Astrocyte of the hippocampus (primary cell): ENCODE measurements at regions not wholly inside any gene's neighbourhood (a gene's known extent, or its start where the extent isn't known, plus 50 kb on each side); places are given as distances from the start of the nearest gene placed in this dataset.
A peak's percentile ranks its signal among the peaks of the same experiment; 100 is the strongest.
"Not testable (repeated sequence)": the region's sequence is repeated elsewhere in the genome, so short reads cannot be mapped to it uniquely, and the experiment has no call there.

ENCODE experiments used
- DNase-seq: peaks from one replicate; pipeline ENCODE4 v3.0.0; 2011; ENCODE audit warnings: low read depth, low spot score

- DNase-seq: not testable (repeated sequence)
Observed at GRCh38 chr6:56719315-56720058, 76.8 kb upstream of the DST start.

- no peak for DNase-seq
Observed at GRCh38 chr6:56718236-56718635, 75.5 kb upstream of the DST start.

- no peak for DNase-seq
Observed at GRCh38 chr6:56716229-56716628, 73.5 kb upstream of the DST start.

GRCh38 chr6:56715741-56716140 lies 73.1 kb upstream of the DST start:
- no peak for DNase-seq

- DNase-seq: peak; percentile 81
Observed at GRCh38 chr6:56714982-56715456, 72.3 kb upstream of the DST start.

- no peak for DNase-seq
Observed at GRCh38 chr6:56714273-56714672, 71.6 kb upstream of the DST start.

- peak; percentile 90 for DNase-seq
Observed at GRCh38 chr6:56713254-56713672, 70.6 kb upstream of the DST start.

GRCh38 chr6:56710967-56711366 lies 68.3 kb upstream of the DST start:
- no peak for DNase-seq

GRCh38 chr6:56709650-56710049 lies 67.0 kb upstream of the DST start:
- no peak for DNase-seq

GRCh38 chr6:56708810-56709597 lies 66.3 kb upstream of the DST start:
- DNase-seq: peak; percentile 64

GRCh38 chr6:56706981-56707726 lies 64.5 kb upstream of the DST start:
- no peak for DNase-seq

GRCh38 chr6:56699066-56699654 lies 56.5 kb upstream of the DST start:
- peak; percentile 38 for DNase-seq

GRCh38 chr6:56695702-56696101 lies 53.0 kb upstream of the DST start:
- no peak for DNase-seq

- DNase-seq: no peak
Observed at GRCh38 chr6:56694002-56694401, 51.3 kb upstream of the DST start.

GRCh38 chr6:56693246-56693607 lies 50.5 kb upstream of the DST start:
- peak; percentile 90 for DNase-seq

- peak; percentile 20 for DNase-seq
Observed at GRCh38 chr6:56692523-56693245, 50.0 kb upstream of the DST start.
